Endothelial cell of umbilical vein (primary cell): ENCODE measurements at regions not wholly inside any gene's neighbourhood (a gene's known extent, or its start where the extent isn't known, plus 50 kb on each side); places are given as distances from the start of the nearest gene placed in this dataset.
A peak's percentile ranks its signal among the peaks of the same experiment; 100 is the strongest.

Experiments
- BruUV-seq: library from RNA; stranded (reverse); fragments of 400-500 nt; replicated peaks from 2 replicates; lab custom pipeline; 2021; lab: Mats Ljungman, UMichigan
- CTCF ChIA-PET: fragments of 300-600, 350-600 bp; sonication (Branson Sonifier 250); formaldehyde crosslinking; loops from one replicate; lab custom pipeline; 2021; ENCODE audit warnings: antibody characterized with exemption, inconsistent platforms; lab: Charles Lee
- POLR2A ChIA-PET: fragments of 300-600, 350-600 bp; sonication (Branson Sonifier 250); formaldehyde crosslinking; loops from one replicate; lab custom pipeline; 2021; ENCODE audit warnings: antibody characterized with exemption, inconsistent platforms; lab: Charles Lee
- DNase-seq: peaks from one replicate; pipeline ENCODE4 v3.0.0-alpha.2; 2011; ENCODE audit warnings: low read depth, low spot score
- FAIRE-seq: peaks from 2 replicates; lab custom pipeline; 2011; peaks lifted over from hg19 to GRCh38; lab: Jason Lieb, UNC
- H2AFZ ChIP-seq: 2 replicates; pipeline ENCODE4 v1.6.0; 2012; ENCODE audit warnings: low read depth, low read length, control low read depth, inconsistent platforms
- H3K27ac ChIP-seq: 2 replicates; pipeline ENCODE4 v1.5.1; 2011; ENCODE audit warnings: low read depth, mild to moderate bottlenecking, control low read depth, low read length, moderate library complexity; ENCODE audit not compliant: insufficient read depth
- H3K27me3 ChIP-seq, 2 experiments: 2 replicates each; pipeline versions ENCODE4 v1.6.0 to v1.6.1; 2011; ENCODE audit warnings: low read length in 2 of 2, mixed read lengths in 1 of 2; ENCODE audit not compliant: control insufficient read depth in 2 of 2, insufficient read depth in 2 of 2
- H3K36me3 ChIP-seq, 2 experiments: 2 replicates in 1 of 2; 3 replicates in 1 of 2; pipeline ENCODE4 v1.5.1; 2011; ENCODE audit warnings: low read length in 2 of 2, mild to moderate bottlenecking in 1 of 2, moderate library complexity in 1 of 2; ENCODE audit not compliant: control insufficient read depth in 2 of 2, insufficient read depth in 2 of 2; ENCODE audit errors: extremely low read depth in 1 of 2
- H3K4me1 ChIP-seq: 3 replicates; pipeline ENCODE4 v1.5.1; 2011; ENCODE audit warnings: mild to moderate bottlenecking, low read length; ENCODE audit not compliant: control insufficient read depth, insufficient read depth; ENCODE audit errors: extremely low read depth
- H3K4me2 ChIP-seq: 2 replicates; pipeline ENCODE4 v1.6.1; 2011; ENCODE audit warnings: low read length, control low read depth, mixed read lengths; ENCODE audit not compliant: insufficient read depth
- H3K4me3 ChIP-seq, 3 experiments: fragments of 200-600 bp in 1 of 3; sonication (generic), shearing (Covaris generic) in 1 of 3; replicated peaks in 1 of 3; 2 replicates each; pipeline ENCODE4 v1.5.1; 2011 to 2016; ENCODE audit warnings: control low read depth in 3 of 3, low read length in 3 of 3, mild to moderate bottlenecking in 2 of 3, inconsistent platforms in 1 of 3, low read depth in 1 of 3, moderate library complexity in 1 of 3; ENCODE audit not compliant: insufficient read depth in 1 of 3
- H3K79me2 ChIP-seq: 2 replicates; pipeline ENCODE4 v1.6.0; 2012; ENCODE audit warnings: low read length, inconsistent platforms; ENCODE audit not compliant: control insufficient read depth, insufficient read depth
- H3K9ac ChIP-seq: replicated peaks from 2 replicates; pipeline ENCODE3; 2011; ENCODE audit warnings: low read length, control low read depth; ENCODE audit not compliant: insufficient read depth; ENCODE audit errors: extremely low read depth
- H3K9me1 ChIP-seq: replicated peaks from 3 replicates; pipeline ENCODE4 v1.6.0; 2011; ENCODE audit warnings: mild to moderate bottlenecking, low read length; ENCODE audit not compliant: control insufficient read depth, insufficient read depth; ENCODE audit errors: extremely low read depth
- H3K9me3 ChIP-seq: replicated peaks from 2 replicates; pipeline ENCODE4 v1.5.1; 2012; ENCODE audit warnings: low read length, inconsistent platforms; ENCODE audit not compliant: control insufficient read depth, insufficient read depth
- H4K20me1 ChIP-seq: replicated peaks from 2 replicates; pipeline ENCODE3; 2011; ENCODE audit warnings: mild to moderate bottlenecking, low read length; ENCODE audit not compliant: control insufficient read depth, insufficient read depth; ENCODE audit errors: extremely low read depth
- EZH2 ChIP-seq: IDR thresholded peaks from 2 replicates; pipeline ENCODE4 v1.6.1; 2012; ENCODE audit warnings: borderline replicate concordance, low read depth, mild to moderate bottlenecking, moderate library complexity, low read length, inconsistent platforms; ENCODE audit not compliant: severe bottlenecking
- FOS ChIP-seq: IDR thresholded peaks from 2 replicates; pipeline ENCODE4 v1.6.1; 2011; ENCODE audit warnings: mild to moderate bottlenecking, low read length, moderate library complexity, borderline replicate concordance; ENCODE audit not compliant: insufficient read depth
- GATA2 ChIP-seq: IDR thresholded peaks from 2 replicates; pipeline ENCODE4 v1.7.0; 2011; ENCODE audit warnings: low read depth, mild to moderate bottlenecking, moderate library complexity, mixed read lengths, low read length; ENCODE audit not compliant: insufficient read length, insufficient read depth
- JUN ChIP-seq: IDR thresholded peaks from 2 replicates; pipeline ENCODE4 v1.6.1; 2011; ENCODE audit warnings: borderline replicate concordance, low read depth; ENCODE audit not compliant: insufficient read length, insufficient read depth
- MYC ChIP-seq: IDR thresholded peaks from one replicate; pipeline ENCODE4 v1.6.1; 2011; ENCODE audit warnings: mild to moderate bottlenecking, low read depth, low read length
- POLR2A ChIP-seq: IDR thresholded peaks from 2 replicates; pipeline ENCODE4 v1.6.1; 2012; ENCODE audit warnings: low read depth, mild to moderate bottlenecking, control low read depth, low read length
- POLR2AphosphoS5 ChIP-seq: IDR thresholded peaks from 2 replicates; pipeline ENCODE4 v1.6.1; 2012; ENCODE audit warnings: low read depth, mild to moderate bottlenecking, control low read depth, low read length, moderate library complexity; ENCODE audit not compliant: insufficient read depth
- dilution Hi-C: fragments of 300-500 bp; cut with MboI; formaldehyde crosslinking; loops from one replicate; pipeline ENCODE4 v1.15.0; 2019; ENCODE audit warnings: low sequenced_read_pairs; ENCODE audit not compliant: extremely low pct_ligation_motif_present
- intact Hi-C: fragments of 100-400 bp; cut with micrococcal nuclease; formaldehyde crosslinking; loops from one replicate; pipeline ENCODE4 v1.10.0; 2022
- TF ChIP-seq, protein P1 (sequence below): IDR thresholded peaks from 2 replicates; pipeline ENCODE4 v1.6.1; 2011; ENCODE audit not compliant: insufficient read depth, insufficient read length
- TF ChIP-seq, protein P2 (sequence below), 2 donors: IDR thresholded peaks; 1 replicate in 1 of 2; 2 replicates in 1 of 2; pipeline ENCODE4 v1.5.1; 2011; ENCODE audit warnings: low read length in 2 of 2, mild to moderate bottlenecking in 2 of 2, moderate library complexity in 2 of 2, control low read depth in 1 of 2, inconsistent platforms in 1 of 2, low read depth in 1 of 2; ENCODE audit not compliant: insufficient read depth in 1 of 2; ENCODE audit errors: extremely low read depth in 1 of 2

DNA sequence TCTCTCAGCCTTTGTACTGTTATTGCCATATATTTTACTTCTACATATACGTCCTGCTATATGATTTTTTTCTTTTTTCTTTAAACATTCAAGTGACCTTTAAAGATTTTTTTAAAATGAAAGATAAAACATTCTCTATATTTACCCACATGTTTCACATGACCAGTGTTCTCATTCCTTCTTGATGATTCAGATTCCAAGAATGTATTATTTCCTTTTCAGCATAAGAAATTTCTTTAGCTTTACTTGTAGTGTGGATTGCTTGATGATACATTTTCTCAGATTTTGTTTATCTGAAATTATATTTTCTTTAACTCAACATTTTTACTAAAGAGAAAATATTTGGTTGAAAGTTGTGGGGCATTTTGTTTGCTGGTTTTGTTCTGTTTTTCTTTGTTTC lies 792.1 kb downstream of the BRINP1 start:
- dilution Hi-C loops (no loop called here), intact Hi-C loops (loop anchor here (1.0 kb wide), 1 partner anchor 48 kb away; no protein-coding TSS in a partner anchor)
- Histone ChIP-seq H3K9ac (peak overlapping the region; percentile 60), H3K9me1 (no peaks in the 10 kb centered on the region), H3K9me3 (no peaks in the 10 kb centered on the region), H3K4me2 (peak overlapping the region; percentile 65), H3K27me3 (no peaks in the 10 kb centered on the region), H3K36me3 (no peaks in the 10 kb centered on the region), H3K79me2 (no peaks in the 10 kb centered on the region), H3K4me1 (peaks cover 17% of the 10 kb centered on the region), H3K27ac (peak overlapping the region; percentile 87), H4K20me1 (no peaks in the 10 kb centered on the region), H2AFZ (no peak overlapping the region), H3K4me3 (no peak overlapping the region)
- ChIA-PET CTCF (interaction anchor here (0.7 kb wide), 1 partner anchor 48 kb away, joined by 3 read pairs; no protein-coding TSS in a partner anchor), POLR2A (no interaction called here)
- BruUV-seq = no TSS peak
- FAIRE-seq = peak; percentile 47
- no peak for TF ChIP-seq POLR2AphosphoS5
- TF ChIP-seq MYC = no peak
- peak; percentile 80 for TF ChIP-seq JUN
- TF ChIP-seq, protein P1, sequence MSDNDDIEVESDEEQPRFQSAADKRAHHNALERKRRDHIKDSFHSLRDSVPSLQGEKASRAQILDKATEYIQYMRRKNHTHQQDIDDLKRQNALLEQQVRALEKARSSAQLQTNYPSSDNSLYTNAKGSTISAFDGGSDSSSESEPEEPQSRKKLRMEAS = no peak
- TF ChIP-seq GATA2 = no peak
- TF ChIP-seq FOS = peak; percentile 64
- TF ChIP-seq EZH2 = no peak
- TF ChIP-seq POLR2A = no peak
- TF ChIP-seq, protein P2, sequence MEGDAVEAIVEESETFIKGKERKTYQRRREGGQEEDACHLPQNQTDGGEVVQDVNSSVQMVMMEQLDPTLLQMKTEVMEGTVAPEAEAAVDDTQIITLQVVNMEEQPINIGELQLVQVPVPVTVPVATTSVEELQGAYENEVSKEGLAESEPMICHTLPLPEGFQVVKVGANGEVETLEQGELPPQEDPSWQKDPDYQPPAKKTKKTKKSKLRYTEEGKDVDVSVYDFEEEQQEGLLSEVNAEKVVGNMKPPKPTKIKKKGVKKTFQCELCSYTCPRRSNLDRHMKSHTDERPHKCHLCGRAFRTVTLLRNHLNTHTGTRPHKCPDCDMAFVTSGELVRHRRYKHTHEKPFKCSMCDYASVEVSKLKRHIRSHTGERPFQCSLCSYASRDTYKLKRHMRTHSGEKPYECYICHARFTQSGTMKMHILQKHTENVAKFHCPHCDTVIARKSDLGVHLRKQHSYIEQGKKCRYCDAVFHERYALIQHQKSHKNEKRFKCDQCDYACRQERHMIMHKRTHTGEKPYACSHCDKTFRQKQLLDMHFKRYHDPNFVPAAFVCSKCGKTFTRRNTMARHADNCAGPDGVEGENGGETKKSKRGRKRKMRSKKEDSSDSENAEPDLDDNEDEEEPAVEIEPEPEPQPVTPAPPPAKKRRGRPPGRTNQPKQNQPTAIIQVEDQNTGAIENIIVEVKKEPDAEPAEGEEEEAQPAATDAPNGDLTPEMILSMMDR (IDR thresholded peaks at IDR 0.05; ENCODE audit: extremely low read depth in 1 of 2, insufficient read depth in 1 of 2, low read depth in 1 of 2, low read length in 2 of 2) = no peak
- peak; percentile 77 for DNase-seq
